Left lung (tissue), 4 donors: ENCODE measurements at regions not wholly inside any gene's neighbourhood (a gene's known extent, or its start where the extent isn't known, plus 50 kb on each side); places are given as distances from the start of the nearest gene placed in this dataset.

ENCODE experiments used
- ATAC-seq: fragments of 200-7000 bp; cut with Tn5 transposase; one replicate; pipeline ENCODE4 v1.9.1; 2020; ENCODE audit warnings: moderate library complexity
- DNase-seq, 4 donors: peaks; one replicate each; pipeline ENCODE4 v3.0.0-alpha.2; 2013 to 2020
- H3K27ac ChIP-seq, 2 donors: fragments of 200-600 bp; sonication (generic) in 1 of 2; one replicate each; pipeline versions ENCODE4 v1.5.0 to v1.8.0; 2020 to 2021
- H3K27me3 ChIP-seq, 2 donors: fragments of 200-600 bp; sonication (generic) in 1 of 2; one replicate each; pipeline versions ENCODE4 v1.5.0 to v1.8.0; 2020 to 2021
- H3K36me3 ChIP-seq, 2 donors: fragments of 200-600 bp; sonication (generic) in 1 of 2; one replicate each; pipeline versions ENCODE4 v1.5.0 to v1.8.0; 2020 to 2021
- H3K4me1 ChIP-seq, 2 donors: fragments of 200-600 bp; one replicate each; pipeline ENCODE4 v1.8.0; 2021
- H3K4me3 ChIP-seq, 2 donors: fragments of 200-600 bp; sonication (generic) in 1 of 2; one replicate each; pipeline versions ENCODE4 v1.5.0 to v1.8.0; 2020 to 2021; ENCODE audit warnings: mild to moderate bottlenecking in 1 of 2
- H3K9me3 ChIP-seq, 2 donors: fragments of 200-600 bp; sonication (generic) in 1 of 2; one replicate each; pipeline versions ENCODE4 v1.5.0 to v1.8.0; 2020 to 2021
- CTCF ChIP-seq, 2 donors: fragments of 200-600 bp; sonication (generic) in 1 of 2; IDR thresholded peaks; one replicate each; pipeline versions ENCODE4 v1.5.0 to v1.8.0; 2021; ENCODE audit warnings: antibody characterized with exemption in 2 of 2
- intact Hi-C, 2 donors: fragments of 100-400 bp; cut with DNase I; formaldehyde crosslinking; loops; one replicate each; pipeline versions ENCODE4 v1.11.2 to v1.14.2; 2022
- donor health status: DM: no; HTN: yes; CAD: no.
- donor health status: DM: no; HTN: no; CAD: no.

GRCh38 chr5:105773241-105773640, 1897.5 kb downstream of the EFNA5 start:
- no peak for TF ChIP-seq CTCF (IDR thresholded peaks at IDR 0.05)

GRCh38 chr5:105767267-105767666, 1903.5 kb downstream of the EFNA5 start:
- no peaks in the 10 kb centered on the region for H3K4me1 ChIP-seq
- H3K36me3 ChIP-seq, result no peaks in the 10 kb centered on the region
- no peak overlapping the region for H3K4me3 ChIP-seq
- no peaks in the 10 kb centered on the region for H3K27me3 ChIP-seq
- no peak for DNase-seq
- ATAC-seq, result no peak
- H3K9me3 ChIP-seq, result peaks cover 0 to 19% of the 10 kb centered on the region in 2 donors
- intact Hi-C loops, result no loop called here
- no peak for TF ChIP-seq CTCF (IDR thresholded peaks at IDR 0.05)
- H3K27ac ChIP-seq, result no peak overlapping the region

More at GRCh38 chr5:105773241-105773640, 1897.5 kb downstream of the EFNA5 start:
- no peak overlapping the region for H3K27ac ChIP-seq
- no peak for DNase-seq
- no peaks in the 10 kb centered on the region for H3K4me1 ChIP-seq
- no peak for ATAC-seq
- no peak overlapping the region for H3K4me3 ChIP-seq
- H3K36me3 ChIP-seq, result no peaks in the 10 kb centered on the region
- intact Hi-C loops, result no loop called here
- H3K9me3 ChIP-seq, result no peaks in the 10 kb centered on the region
- H3K27me3 ChIP-seq, result no peaks in the 10 kb centered on the region

- no peak for TF ChIP-seq CTCF (IDR thresholded peaks at IDR 0.05)
- no peaks in the 10 kb centered on the region for H3K36me3 ChIP-seq
- no peak for DNase-seq
- H3K4me3 ChIP-seq, result no peak overlapping the region
- H3K4me1 ChIP-seq, result no peaks in the 10 kb centered on the region
- H3K27me3 ChIP-seq, result no peaks in the 10 kb centered on the region
- H3K27ac ChIP-seq, result no peak overlapping the region
- peaks cover 0 to 55% of the 10 kb centered on the region in 2 donors for H3K9me3 ChIP-seq
- intact Hi-C loops, result no loop called here
- no peak for ATAC-seq
These were observed 1908.0 kb downstream of the EFNA5 start for GRCh38 chr5:105762728-105763127.

GRCh38 chr5:105754056-105754455, 1916.7 kb downstream of the EFNA5 start:
- Histone ChIP-seq H3K4me3 (no peak overlapping the region), H3K36me3 (no peaks in the 10 kb centered on the region), H3K27me3 (no peaks in the 10 kb centered on the region), H3K4me1 (no peaks in the 10 kb centered on the region), H3K9me3 (peaks cover 0 to 7% of the 10 kb centered on the region in 2 donors), H3K27ac (no peak overlapping the region)
- TF ChIP-seq CTCF (IDR thresholded peaks at IDR 0.05), result no peak
- no peak for DNase-seq
- intact Hi-C loops, result no loop called here
- ATAC-seq, result no peak

GRCh38 chr5:105752801-105753200, 1917.9 kb downstream of the EFNA5 start:
- no peak overlapping the region for H3K4me3 ChIP-seq
- H3K4me1 ChIP-seq, result no peaks in the 10 kb centered on the region
- no peak for DNase-seq
- intact Hi-C loops, result no loop called here
- H3K9me3 ChIP-seq, result no peaks in the 10 kb centered on the region
- no peaks in the 10 kb centered on the region for H3K27me3 ChIP-seq
- no peak for TF ChIP-seq CTCF (IDR thresholded peaks at IDR 0.05)
- H3K36me3 ChIP-seq, result no peaks in the 10 kb centered on the region
- no peak overlapping the region for H3K27ac ChIP-seq
- ATAC-seq, result no peak
